HG03280 (cell line): ENCODE measurements at regions not wholly inside any gene's neighbourhood (a gene's known extent, or its start where the extent isn't known, plus 50 kb on each side); places are given as distances from the start of the nearest gene placed in this dataset.

Experiments used
- ATAC-seq: cut with Tn5 transposase; IDR thresholded peaks from one replicate; pipeline ENCODE4 v1.9.1; 2021; ENCODE audit warnings: mild to moderate bottlenecking, moderate library complexity; ENCODE audit not compliant: unreplicated experiment

DNA sequence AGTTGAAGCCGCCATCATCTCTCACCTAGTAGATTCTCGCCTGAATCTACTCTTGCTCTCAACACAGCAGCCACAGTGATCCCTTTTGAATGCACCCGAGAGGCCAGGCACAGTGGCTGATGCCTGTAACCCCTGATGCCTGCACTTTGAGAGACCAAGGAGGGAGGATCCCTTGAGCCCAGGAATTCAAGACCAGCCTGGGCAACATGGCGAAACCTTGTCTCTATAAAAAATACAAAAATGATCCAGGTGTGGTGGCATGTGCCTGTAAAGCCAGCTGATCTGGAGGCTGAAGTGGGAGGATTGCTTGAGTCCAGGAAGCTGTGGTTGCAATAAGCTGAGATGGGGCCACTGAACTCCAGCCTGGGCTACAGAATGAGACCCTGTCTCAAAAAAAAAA, 60.3 kb upstream of the EML4 start:
- no peak for ATAC-seq

DNA sequence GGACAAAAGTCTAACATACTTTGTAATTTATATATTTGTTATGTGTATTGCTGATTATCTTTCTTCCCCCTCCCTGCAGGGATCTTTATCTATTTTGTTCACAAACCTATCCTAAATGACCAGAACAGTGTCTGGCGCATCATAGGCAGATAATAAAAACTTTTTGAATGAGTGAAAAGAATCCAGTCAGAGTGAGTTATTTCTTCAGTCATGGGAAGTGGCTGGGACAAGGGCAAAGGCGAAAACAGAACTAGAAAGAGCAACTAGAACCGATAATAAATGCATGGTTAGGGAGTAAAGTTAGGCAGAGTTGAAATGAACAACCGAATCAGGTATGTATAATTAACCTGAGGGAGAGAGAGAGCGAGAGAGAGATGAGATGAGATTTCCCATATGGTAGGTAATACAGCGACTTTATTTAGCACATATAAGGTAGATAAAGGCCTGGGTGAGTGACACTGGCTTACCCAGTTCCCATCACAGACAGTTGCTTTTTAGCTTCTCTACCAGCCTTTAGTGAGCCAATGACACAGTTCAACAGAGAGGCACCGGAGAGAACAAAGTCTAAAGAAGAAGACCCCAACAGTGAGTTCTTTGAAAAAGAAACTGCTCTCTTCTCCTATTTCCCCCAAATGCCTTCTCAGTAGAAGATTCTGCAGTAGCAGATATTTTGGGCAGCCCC, 59.1 kb upstream of the EML4 start:
- ATAC-seq, result no peak

DNA sequence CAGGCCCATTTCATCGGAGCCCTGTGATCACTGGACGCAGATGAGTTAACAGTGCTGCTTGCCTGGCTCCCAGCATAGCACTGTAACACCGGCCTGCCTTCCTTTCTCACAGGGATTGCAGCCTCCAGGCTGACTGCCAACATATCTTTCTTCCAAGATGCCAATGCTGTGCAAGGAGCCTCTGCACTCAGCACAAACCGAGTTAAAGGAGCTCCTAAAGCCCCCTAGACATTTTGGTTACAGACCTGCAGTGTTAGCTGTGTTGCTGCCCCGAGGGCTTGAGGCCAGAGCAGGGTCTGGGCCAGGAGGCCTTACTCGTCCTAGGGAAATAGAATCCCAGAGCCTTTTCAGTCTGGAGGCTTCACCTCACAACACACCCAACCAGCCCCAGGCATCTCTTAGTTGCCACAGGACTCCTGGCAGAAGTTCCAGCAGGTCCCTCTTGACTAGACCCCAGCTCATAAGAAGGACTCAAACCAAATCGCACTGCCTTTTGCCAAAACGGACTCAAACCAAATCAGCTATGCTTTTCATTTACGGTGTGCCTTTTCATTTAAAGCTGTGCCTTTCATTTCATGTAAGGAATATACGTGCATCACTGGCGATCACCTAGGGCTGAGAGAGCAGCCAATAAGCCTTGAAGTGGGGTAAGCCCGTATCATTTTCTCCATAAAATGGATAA, 58.4 kb upstream of the EML4 start:
- no peak for ATAC-seq

DNA sequence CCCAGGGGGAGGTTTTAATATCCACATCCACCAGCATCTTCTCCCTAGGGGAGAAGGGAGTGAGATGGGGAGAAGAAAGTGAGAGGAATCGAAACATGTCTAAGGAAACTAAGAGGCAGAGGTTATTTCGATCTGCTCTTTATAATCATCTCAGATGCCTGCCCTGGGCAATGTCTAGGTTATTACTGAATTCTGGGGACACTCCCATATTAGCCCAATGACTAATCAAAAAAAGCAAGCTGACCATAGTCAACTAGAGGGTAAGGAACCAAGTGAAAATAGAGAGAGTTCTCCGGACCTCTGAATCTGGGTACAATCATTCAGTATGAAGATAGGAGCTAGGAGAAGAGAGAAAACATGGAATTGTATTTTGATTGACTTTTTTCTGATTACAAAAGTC, 56.7 kb upstream of the EML4 start:
- no peak for ATAC-seq

DNA sequence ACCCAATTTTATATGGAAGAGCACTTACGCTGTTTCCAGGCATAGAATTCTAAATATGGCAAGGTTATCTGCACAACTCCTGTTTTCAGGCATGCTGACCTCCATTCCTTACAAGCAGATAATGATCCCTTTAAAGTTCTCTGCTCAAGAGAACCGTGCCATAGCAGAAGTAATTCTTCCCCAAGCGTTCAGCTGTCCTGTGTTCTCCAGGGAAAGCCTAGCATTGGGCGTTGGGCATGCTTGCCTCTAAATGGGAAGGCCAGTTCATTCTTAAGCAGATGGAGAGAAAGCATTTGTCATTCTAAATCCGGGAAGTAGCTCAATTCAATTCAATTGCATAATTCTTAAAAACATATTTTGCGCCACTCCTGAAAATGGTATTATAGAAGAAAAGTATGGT, 55.7 kb upstream of the EML4 start:
- no peak for ATAC-seq

DNA sequence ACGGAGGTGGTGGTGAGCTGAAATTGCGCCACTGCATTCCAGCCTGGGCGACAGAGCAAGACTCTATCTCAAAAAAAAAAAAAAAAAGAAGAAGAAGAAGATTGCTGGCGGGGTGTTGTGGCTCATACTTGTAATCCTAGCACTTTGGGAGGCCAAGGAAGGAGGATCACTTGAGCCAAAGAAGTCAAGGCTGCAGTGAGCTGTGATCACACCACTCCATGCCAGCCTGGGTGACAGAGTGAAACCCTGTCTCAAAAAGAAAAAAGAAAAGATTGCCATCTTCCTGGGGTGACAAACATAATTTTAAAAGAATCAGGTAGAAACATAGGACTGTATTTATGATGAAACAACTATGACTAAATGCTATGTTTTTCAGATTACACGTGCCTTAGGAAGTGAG, 55.1 kb upstream of the EML4 start:
- no peak for ATAC-seq

DNA sequence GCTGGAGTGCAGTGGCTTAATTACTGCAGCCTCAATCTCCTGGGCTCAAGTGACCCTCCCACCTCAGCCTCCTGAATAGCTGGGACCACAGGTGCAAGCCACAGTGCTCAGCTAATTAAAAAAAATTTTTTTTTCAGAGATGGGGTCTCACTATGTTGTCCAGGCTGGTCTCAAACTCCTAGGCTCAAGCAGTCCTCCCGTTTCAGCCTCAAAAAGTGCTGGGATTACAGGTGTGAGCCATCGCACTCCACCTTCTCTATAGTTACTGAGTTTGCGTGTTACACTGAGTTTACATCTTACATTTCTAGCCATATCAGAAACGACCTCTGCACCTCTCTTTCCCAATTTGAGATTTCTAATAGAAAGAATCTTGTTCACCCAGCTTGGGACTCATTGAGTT, 53.6 kb upstream of the EML4 start:
- ATAC-seq, result no peak

DNA sequence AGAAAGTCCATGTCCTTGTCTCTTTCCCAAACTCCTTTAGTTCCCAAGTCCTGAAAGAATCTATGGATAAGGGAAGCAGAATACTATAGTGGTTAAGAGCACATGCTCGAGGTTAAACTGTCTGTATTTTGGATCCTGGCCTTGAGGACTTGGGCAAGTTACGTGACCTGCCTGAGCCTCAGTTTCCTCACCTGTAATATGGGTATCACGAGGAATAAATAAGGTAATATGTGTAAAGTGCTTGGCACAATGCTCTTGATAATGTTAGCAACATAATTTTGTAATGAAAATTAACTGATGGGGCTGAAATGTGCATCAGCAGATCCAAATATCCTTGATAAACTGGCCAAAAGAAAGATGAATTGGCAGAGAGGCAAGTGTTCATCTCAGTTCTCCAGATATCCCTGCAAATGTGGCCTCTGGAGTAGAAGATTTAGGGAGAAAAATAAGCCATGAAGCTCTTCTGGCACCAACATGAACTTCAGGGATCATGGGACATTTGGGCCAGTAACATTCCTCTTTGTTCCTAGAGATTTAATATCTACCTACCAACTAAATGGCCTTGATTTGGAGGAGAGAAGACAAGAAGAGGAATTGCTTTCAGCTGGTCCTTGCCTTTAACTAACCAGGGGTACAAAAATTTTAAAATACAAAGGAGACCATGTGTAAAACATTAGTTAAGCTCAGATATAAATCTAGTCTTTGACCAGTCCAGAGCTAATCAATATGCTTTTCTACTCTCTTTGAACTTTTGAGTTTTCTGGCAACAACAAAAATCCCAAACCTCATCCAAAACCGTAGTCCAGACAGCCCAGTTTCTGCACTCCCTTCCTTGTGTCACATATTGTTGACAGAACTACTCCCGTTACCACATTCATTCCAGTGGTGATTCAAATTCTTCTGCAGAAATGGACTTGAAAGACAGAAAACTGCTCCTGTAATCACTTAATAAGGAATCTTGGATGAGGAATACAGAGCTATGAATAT, 52.7 kb upstream of the EML4 start:
- no peak for ATAC-seq

DNA sequence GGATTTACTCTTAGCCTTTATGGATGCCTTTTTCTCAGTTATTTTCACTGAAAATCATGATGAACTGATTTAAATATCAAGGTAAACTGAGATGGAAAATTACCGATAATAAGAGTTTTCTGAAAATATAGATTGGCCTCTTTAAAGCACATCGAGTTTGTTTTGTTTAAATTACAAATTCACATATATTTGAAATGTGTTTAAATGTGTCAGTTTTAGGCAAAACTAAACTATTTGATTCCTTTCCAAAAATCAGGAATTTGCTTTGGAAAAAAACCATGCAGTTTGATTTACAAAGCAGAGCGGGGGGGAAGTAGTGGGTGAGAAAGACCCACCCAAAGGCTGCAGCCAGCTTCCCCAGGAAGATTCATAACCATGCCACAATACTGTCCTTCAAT, 52.0 kb upstream of the EML4 start:
- ATAC-seq, result no peak

DNA sequence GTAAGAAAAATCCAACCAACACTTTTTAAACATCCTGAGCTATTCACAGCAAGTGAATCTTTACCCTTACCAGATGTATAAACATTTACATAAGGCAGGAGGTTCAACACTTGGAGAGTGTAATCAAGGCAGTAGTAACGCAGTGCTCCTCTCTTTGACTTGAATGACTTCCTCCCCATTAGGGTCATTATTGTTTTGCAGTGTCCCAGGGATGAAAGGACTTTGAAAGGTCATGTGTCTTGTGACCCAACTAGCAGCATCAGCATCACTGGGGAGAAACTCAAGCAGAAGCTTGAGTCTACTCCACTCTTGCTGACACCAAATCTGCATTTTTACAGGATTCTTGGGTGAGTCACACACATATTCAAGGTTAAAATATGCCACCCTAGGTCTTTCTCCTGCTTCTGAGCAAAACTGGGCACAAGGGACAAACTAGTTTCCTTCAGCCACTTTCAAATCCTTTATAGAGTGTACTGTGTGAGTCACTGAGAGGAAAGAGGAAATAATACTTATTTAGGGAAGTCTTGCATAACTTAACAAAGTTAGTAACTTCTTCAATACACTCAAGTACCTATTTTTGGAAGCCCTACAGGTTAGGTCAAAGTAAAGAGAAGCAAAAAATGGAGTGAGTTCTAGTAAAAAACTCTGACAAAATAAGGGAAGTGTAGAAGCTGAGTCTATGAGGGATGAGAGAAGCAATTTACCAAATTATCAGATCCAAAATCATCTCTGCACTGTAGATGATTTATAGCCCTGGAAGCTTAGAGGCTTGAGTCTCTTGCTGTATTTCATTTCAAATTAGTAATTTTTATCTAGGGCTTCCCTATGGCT, 51.0 kb upstream of the EML4 start:
- ATAC-seq, result peak; percentile 70

DNA sequence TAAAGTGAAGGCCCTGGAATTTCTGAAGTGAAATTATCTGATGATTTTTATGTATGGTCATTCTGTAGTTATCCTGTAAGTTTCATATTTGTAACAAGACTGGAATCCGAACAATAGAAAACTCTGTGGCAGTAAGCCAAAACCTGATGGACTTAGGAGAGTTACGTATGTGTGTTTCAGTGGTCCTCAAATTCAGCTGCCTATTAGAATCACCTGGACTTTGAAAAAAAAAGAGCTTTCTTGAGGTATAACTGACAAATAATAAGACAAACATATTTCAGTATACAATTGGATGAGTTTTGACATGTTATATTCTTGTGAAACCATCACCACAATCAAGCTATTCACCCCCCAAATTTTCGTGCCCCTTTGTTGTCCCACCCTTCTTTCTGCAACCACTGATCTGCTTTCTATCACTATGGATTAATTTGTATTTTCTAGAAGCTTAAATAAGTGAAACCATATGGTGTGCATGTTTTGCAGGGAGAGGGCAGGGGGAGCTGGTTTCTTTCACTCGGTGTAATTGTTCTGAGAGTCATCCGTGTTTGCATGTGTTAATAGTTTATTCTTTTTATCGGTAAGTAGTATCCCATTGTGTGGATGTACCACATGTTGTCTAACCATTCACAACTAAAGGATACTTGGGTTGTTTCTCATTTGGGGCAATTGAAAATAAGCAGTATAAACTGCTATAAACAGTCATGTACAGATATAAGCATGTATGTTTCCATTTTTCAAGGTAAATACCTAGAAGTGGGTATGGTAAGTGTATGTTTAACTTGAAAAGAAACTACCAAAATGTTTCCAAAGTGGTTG, 50.2 kb upstream of the EML4 start:
- no peak for ATAC-seq
